Karpas-422 (cell line): ENCODE measurements at regions not wholly inside any gene's neighbourhood (a gene's known extent, or its start where the extent isn't known, plus 50 kb on each side); places are given as distances from the start of the nearest gene placed in this dataset. TPM values are rescaled to one million over a fixed set of nuclear protein-coding genes. Genes with fewer than 3 reads are reported as not detected.
"Not testable (repeated sequence)": the region's sequence is repeated elsewhere in the genome, so short reads cannot be mapped to it uniquely, and the experiment has no call there.

Experiments used
- DNase-seq: peaks from one replicate; pipeline ENCODE4 v3.0.0-alpha.2; 2015
- H2AFZ ChIP-seq: fragments of 200-600 bp; sonication (generic); 2 replicates; pipeline ENCODE4 v1.6.1; 2014; ENCODE audit warnings: antibody characterized with exemption, low read length, mixed read lengths
- H3K27ac ChIP-seq: fragments of 200-600 bp; sonication (generic); 2 replicates; pipeline ENCODE4 v1.5.1; 2014; ENCODE audit warnings: mild to moderate bottlenecking, low read length, moderate library complexity
- H3K27me3 ChIP-seq: fragments of 200-600 bp; sonication (generic); 2 replicates; pipeline ENCODE4 v1.6.1; 2014; ENCODE audit warnings: low read length, mixed read lengths
- H3K36me3 ChIP-seq: fragments of 200-600 bp; sonication (generic); 2 replicates; pipeline ENCODE4 v1.6.1; 2014; ENCODE audit warnings: low read length, mixed read lengths; ENCODE audit not compliant: insufficient read depth
- H3K4me1 ChIP-seq: fragments of 200-600 bp; sonication (generic); 2 replicates; pipeline ENCODE4 v1.6.1; 2014; ENCODE audit warnings: mild to moderate bottlenecking, low read length, mixed read lengths
- H3K4me2 ChIP-seq: fragments of 200-600 bp; sonication (generic); 2 replicates; pipeline ENCODE4 v1.6.1; 2014; ENCODE audit warnings: low read length, low read depth, mild to moderate bottlenecking; ENCODE audit not compliant: poor library complexity, severe bottlenecking
- H3K4me3 ChIP-seq: fragments of 200-600 bp; sonication (generic); 2 replicates; pipeline ENCODE4 v1.5.1; 2014; ENCODE audit warnings: mild to moderate bottlenecking, antibody characterized with exemption, low read length, mixed read lengths
- H3K79me2 ChIP-seq: fragments of 200-600 bp; sonication (generic); 2 replicates; pipeline ENCODE4 v1.6.1; 2014; ENCODE audit warnings: mild to moderate bottlenecking, low read length, mixed read lengths
- H3K9ac ChIP-seq: fragments of 200-600 bp; sonication (generic); 2 replicates; pipeline ENCODE4 v1.6.0; 2014; ENCODE audit warnings: low read length
- H3K9me2 ChIP-seq: fragments of 200-600 bp; sonication (generic), shearing (Covaris generic); replicated peaks from 2 replicates; pipeline ENCODE4 v1.6.0; 2014; ENCODE audit warnings: mild to moderate bottlenecking, low read length, moderate library complexity; ENCODE audit not compliant: insufficient read depth
- H3K9me3 ChIP-seq: fragments of 300-700, 200-600 bp; sonication (generic); 2 replicates; pipeline ENCODE4 v1.6.1; 2014; ENCODE audit warnings: low read length, mixed read lengths
- H4K20me1 ChIP-seq: fragments of 200-600 bp; sonication (generic); 2 replicates; pipeline ENCODE4 v1.6.1; 2014; ENCODE audit warnings: mild to moderate bottlenecking, antibody characterized with exemption, low read length, low read depth; ENCODE audit not compliant: insufficient read depth
- small RNA-seq: library from RNA; depleted of rRNA; stranded (forward); fragments of <200 nt; gene quantifications from one replicate; pipeline ENCODE3, GENCODE V24; 2014

- H3K4me1 ChIP-seq, H3K4me2 ChIP-seq, H2AFZ ChIP-seq, H3K79me2 ChIP-seq, H3K9me2 ChIP-seq, H3K9ac ChIP-seq, H3K36me3 ChIP-seq, H3K27me3 ChIP-seq, H3K4me3 ChIP-seq, H3K27ac ChIP-seq, DNase-seq, H4K20me1 ChIP-seq, H3K9me3 ChIP-seq: not testable (repeated sequence)
These were observed 55.5 kb upstream of the METTL14 start for GRCh38 chr4:118629697-118630096.

DNA sequence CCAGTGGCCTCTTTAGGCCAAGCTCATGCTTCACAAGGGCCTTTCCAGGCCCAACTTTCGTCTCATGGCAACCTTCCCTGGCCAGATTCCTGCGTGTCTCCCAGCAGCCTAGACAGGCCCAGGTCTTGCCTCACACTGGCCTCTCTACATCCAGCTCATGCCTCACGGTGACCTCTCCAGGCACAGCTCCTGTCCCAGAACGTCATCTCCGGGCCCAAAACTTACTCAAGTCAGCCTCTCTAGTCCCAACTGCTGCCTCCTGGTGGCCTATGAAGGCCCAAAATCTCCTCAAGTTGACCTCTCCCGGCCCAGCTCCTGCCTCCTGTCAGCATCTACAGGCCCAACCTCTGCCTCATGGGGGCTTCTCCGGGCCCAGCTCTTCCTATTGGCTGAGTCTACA, 54.3 kb upstream of the METTL14 start:
- not testable (repeated sequence) for H3K36me3 ChIP-seq

DNA sequence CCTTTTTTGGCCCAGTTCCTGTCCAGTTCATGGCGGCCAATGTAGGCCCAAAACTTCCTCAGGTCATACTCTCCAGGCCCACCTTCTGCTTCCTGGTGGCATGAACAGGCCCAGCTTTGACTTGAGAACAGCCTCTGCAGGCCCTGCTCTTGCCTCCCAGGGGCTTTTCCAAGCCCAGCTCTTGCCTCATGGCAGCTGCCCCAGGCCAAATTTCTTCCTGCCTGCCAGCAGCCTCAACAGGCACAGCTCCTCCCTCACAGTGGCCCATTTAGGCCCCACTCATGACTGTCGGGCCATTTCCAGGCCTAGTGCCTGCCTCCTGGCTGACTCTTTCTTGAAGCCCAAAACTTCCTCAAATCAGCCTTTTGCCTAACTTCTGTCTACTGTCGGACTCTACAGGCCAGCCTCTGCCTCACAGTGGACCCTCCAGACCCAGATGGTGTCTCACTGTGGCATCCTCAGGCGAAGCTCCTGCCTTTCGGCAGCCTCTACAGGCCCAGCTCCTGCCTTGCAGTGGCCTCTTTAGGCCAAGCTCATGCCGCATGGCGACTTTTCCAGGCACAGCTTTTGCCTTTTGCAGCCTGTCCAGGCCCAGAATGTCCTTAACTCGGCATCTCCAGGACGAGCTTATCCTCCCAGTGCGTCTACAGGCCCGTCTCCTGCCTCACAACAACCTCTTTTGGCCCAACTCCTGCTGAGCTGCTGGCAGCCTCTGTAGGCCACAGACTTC, 53.7 kb upstream of the METTL14 start:
- H3K36me3 ChIP-seq, H3K9ac ChIP-seq, H3K4me3 ChIP-seq, DNase-seq, H3K9me2 ChIP-seq, H3K27me3 ChIP-seq, H4K20me1 ChIP-seq, H2AFZ ChIP-seq, H3K27ac ChIP-seq, H3K4me1 ChIP-seq, H3K79me2 ChIP-seq, H3K4me2 ChIP-seq, H3K9me3 ChIP-seq: not testable (repeated sequence)

More for the DNA sequence above, 54.3 kb upstream of the METTL14 start:
- H3K4me3 ChIP-seq, H3K27me3 ChIP-seq, H2AFZ ChIP-seq, H3K9me2 ChIP-seq, H3K9ac ChIP-seq, DNase-seq, H3K4me1 ChIP-seq, H3K27ac ChIP-seq, H4K20me1 ChIP-seq, H3K4me2 ChIP-seq, H3K9me3 ChIP-seq, H3K79me2 ChIP-seq: not testable (repeated sequence)

DNA sequence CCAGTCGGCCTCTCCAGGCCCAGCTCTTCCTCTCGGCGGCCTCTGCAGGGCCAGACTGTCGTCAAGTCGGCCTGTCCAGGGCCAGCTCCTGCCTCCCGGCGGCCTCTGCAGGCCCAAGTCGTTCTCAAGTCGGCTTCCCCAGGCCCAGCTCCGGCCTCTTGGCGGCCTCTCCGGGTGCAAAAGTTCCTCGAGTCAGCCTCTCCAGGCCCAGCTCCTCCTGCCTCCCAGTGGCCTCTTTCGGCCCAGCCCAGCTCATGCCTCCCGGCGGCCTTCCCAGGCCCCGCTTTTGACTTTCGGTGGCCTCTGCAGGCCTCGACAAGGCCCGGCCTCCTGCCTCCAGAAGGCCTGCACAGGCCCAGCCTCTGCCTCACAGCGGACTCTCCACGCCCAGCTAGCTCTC, 51.7 kb upstream of the METTL14 start:
- not testable (repeated sequence) for H4K20me1 ChIP-seq, H3K27ac ChIP-seq, H3K4me3 ChIP-seq, H3K4me2 ChIP-seq, DNase-seq, H3K4me1 ChIP-seq, H3K9me2 ChIP-seq, H3K9me3 ChIP-seq, H3K36me3 ChIP-seq, H2AFZ ChIP-seq, H3K9ac ChIP-seq, H3K27me3 ChIP-seq, H3K79me2 ChIP-seq

GRCh38 chr4:118634126-118634875, 50.9 kb upstream of the METTL14 start:
- DNase-seq, H3K4me2 ChIP-seq, H3K9ac ChIP-seq, H3K36me3 ChIP-seq, H4K20me1 ChIP-seq, H3K9me2 ChIP-seq, H2AFZ ChIP-seq, H3K79me2 ChIP-seq, H3K27me3 ChIP-seq, H3K9me3 ChIP-seq, H3K4me3 ChIP-seq, H3K4me1 ChIP-seq, H3K27ac ChIP-seq: not testable (repeated sequence)

Small RNAs in the stretch of these regions (small RNA-seq; reads per million reads assigned to genes)
- gene AC092670.1 (not detected), gene RNU6-1054P (not detected)
